H9 (cell line): ENCODE measurements at regions not wholly inside any gene's neighbourhood (a gene's known extent, or its start where the extent isn't known, plus 50 kb on each side); places are given as distances from the start of the nearest gene placed in this dataset.

Source experiments
- DNase-seq: peaks from one replicate; pipeline ENCODE4 v3.0.0-alpha.2; 2017
- H2AFZ ChIP-seq: one replicate; pipeline ENCODE4 v1.6.1; 2013; ENCODE audit warnings: mild to moderate bottlenecking, low read length, control low read depth, moderate library complexity
- H2AK5ac ChIP-seq: 2 replicates; pipeline ENCODE4 v1.6.1; 2013; ENCODE audit warnings: low read length, control low read depth, mixed read lengths; ENCODE audit not compliant: insufficient read length
- H2BK120ac ChIP-seq: one replicate; pipeline ENCODE4 v1.6.1; 2013; ENCODE audit warnings: low read depth, mild to moderate bottlenecking, low read length, control low read depth, inconsistent platforms; ENCODE audit not compliant: poor library complexity, severe bottlenecking
- H2BK12ac ChIP-seq: 2 replicates; pipeline ENCODE4 v1.6.1; 2013; ENCODE audit warnings: low read length, control low read depth, mixed read lengths, low read depth; ENCODE audit not compliant: insufficient read length
- H2BK15ac ChIP-seq: 2 replicates; pipeline ENCODE4 v1.6.1; 2013; ENCODE audit warnings: low read depth, low read length, control low read depth
- H2BK20ac ChIP-seq: one replicate; pipeline ENCODE4 v1.6.1; 2013; ENCODE audit warnings: low read depth, mild to moderate bottlenecking, low read length, control low read depth, inconsistent platforms; ENCODE audit not compliant: poor library complexity, severe bottlenecking
- H2BK5ac ChIP-seq: 2 replicates; pipeline ENCODE4 v1.6.1; 2013; ENCODE audit warnings: low read length, control low read depth, mixed read lengths; ENCODE audit not compliant: insufficient read length
- H3K14ac ChIP-seq: 2 replicates; pipeline ENCODE4 v1.6.1; 2013; ENCODE audit warnings: low read length, control low read depth; ENCODE audit not compliant: insufficient read depth
- H3K18ac ChIP-seq: 2 replicates; pipeline ENCODE4 v1.6.1; 2013; ENCODE audit warnings: low read depth, mild to moderate bottlenecking, mixed read lengths, low read length, control low read depth; ENCODE audit not compliant: insufficient read length
- H3K23ac ChIP-seq: 2 replicates; pipeline ENCODE4 v1.6.1; 2013; ENCODE audit warnings: low read length, control low read depth, mixed read lengths, low read depth; ENCODE audit not compliant: insufficient read length
- H3K23me2 ChIP-seq: 2 replicates; pipeline ENCODE4 v1.6.1; 2013; ENCODE audit warnings: low read depth, mild to moderate bottlenecking, mixed read lengths, low read length, control low read depth; ENCODE audit not compliant: insufficient read length, poor library complexity, severe bottlenecking
- H3K27ac ChIP-seq: 2 replicates; pipeline ENCODE4 v1.5.1; 2013; ENCODE audit warnings: low read length, control low read depth, mixed read lengths, low read depth; ENCODE audit not compliant: insufficient read length
- H3K27me3 ChIP-seq: 2 replicates; pipeline ENCODE4 v1.6.1; 2013; ENCODE audit warnings: low read length, control low read depth, inconsistent platforms; ENCODE audit not compliant: insufficient read depth
- H3K4ac ChIP-seq: 2 replicates; pipeline ENCODE4 v1.6.1; 2013; ENCODE audit warnings: low read depth, mild to moderate bottlenecking, control low read depth, inconsistent platforms, low read length, moderate library complexity
- H3K4me1 ChIP-seq: 2 replicates; pipeline ENCODE4 v1.6.1; 2013; ENCODE audit warnings: low read length, control low read depth, inconsistent platforms; ENCODE audit not compliant: insufficient read depth
- H3K4me2 ChIP-seq: 2 replicates; pipeline ENCODE4 v1.6.1; 2013; ENCODE audit warnings: low read length, control low read depth, mixed read lengths; ENCODE audit not compliant: insufficient read length, insufficient read depth
- H3K56ac ChIP-seq: 2 replicates; pipeline ENCODE4 v1.6.1; 2013; ENCODE audit warnings: low read depth, mild to moderate bottlenecking, mixed read lengths, low read length, control low read depth; ENCODE audit not compliant: insufficient read length
- H3K79me1 ChIP-seq: 2 replicates; pipeline ENCODE4 v1.6.1; 2013; ENCODE audit warnings: low read depth, mild to moderate bottlenecking, moderate library complexity, low read length, control low read depth, inconsistent platforms; ENCODE audit not compliant: insufficient read depth, poor library complexity, severe bottlenecking
- H3K79me2 ChIP-seq: 2 replicates; pipeline ENCODE4 v1.6.1; 2013; ENCODE audit warnings: low read length, control low read depth, inconsistent platforms; ENCODE audit not compliant: insufficient read depth
- H3K9ac ChIP-seq: 2 replicates; pipeline ENCODE4 v1.6.1; 2013; ENCODE audit warnings: low read length, control low read depth, mixed read lengths; ENCODE audit not compliant: insufficient read length; ENCODE audit errors: extremely low read depth
- H3K9me3 ChIP-seq: one replicate; pipeline ENCODE4 v1.6.1; 2013; ENCODE audit warnings: low read depth, low read length, inconsistent platforms; ENCODE audit not compliant: control insufficient read depth
- H3T11ph ChIP-seq: one replicate; pipeline ENCODE4 v1.6.1; 2013; ENCODE audit warnings: mild to moderate bottlenecking, low read length, control low read depth, inconsistent platforms
- H4K20me1 ChIP-seq: one replicate; pipeline ENCODE4 v1.6.1; 2013; ENCODE audit not compliant: control insufficient read depth, insufficient read length, insufficient read depth
- H4K5ac ChIP-seq: 2 replicates; pipeline ENCODE4 v1.6.1; 2013; ENCODE audit warnings: low read depth, mild to moderate bottlenecking, mixed read lengths, low read length, control low read depth; ENCODE audit not compliant: insufficient read length
- H4K8ac ChIP-seq: replicated peaks from 2 replicates; pipeline ENCODE4 v1.6.1; 2013; ENCODE audit warnings: low read length, control low read depth, mixed read lengths, low read depth; ENCODE audit not compliant: insufficient read length
- H4K91ac ChIP-seq: 2 replicates; pipeline ENCODE4 v1.6.1; 2013; ENCODE audit warnings: low read depth, mild to moderate bottlenecking, moderate library complexity, mixed read lengths, low read length, control low read depth; ENCODE audit not compliant: insufficient read length
- H3K27ac Mint-ChIP-seq, 3 experiments: 2 replicates in 2 of 3; 3 replicates in 1 of 3; pipeline ENCODE4 v1.8.0; 2020 to 2021; ENCODE audit warnings: mixed read lengths in 3 of 3, mild to moderate bottlenecking in 1 of 3, moderate library complexity in 1 of 3
- H3K27me3 Mint-ChIP-seq: 2 replicates; pipeline ENCODE4 v1.8.0; 2021; ENCODE audit warnings: low read depth, mild to moderate bottlenecking, moderate library complexity, mixed read lengths
- H3K36me3 Mint-ChIP-seq, 3 experiments: 2 replicates in 2 of 3; 3 replicates in 1 of 3; pipeline ENCODE4 v1.8.0; 2020 to 2021; ENCODE audit warnings: low read depth in 3 of 3, mixed read lengths in 3 of 3; ENCODE audit not compliant: insufficient read depth in 1 of 3
- H3K4me1 Mint-ChIP-seq, 2 experiments: 2 replicates each; pipeline ENCODE4 v1.8.0; 2020; ENCODE audit warnings: mixed read lengths in 2 of 2
- H3K4me3 Mint-ChIP-seq, 2 experiments: 2 replicates in 1 of 2; 3 replicates in 1 of 2; pipeline ENCODE4 v1.8.0; 2020 to 2021; ENCODE audit warnings: mild to moderate bottlenecking in 2 of 2, mixed read lengths in 2 of 2, moderate library complexity in 1 of 2
- H3K9me3 Mint-ChIP-seq, 2 experiments: 2 replicates in 1 of 2; 3 replicates in 1 of 2; pipeline ENCODE4 v1.8.0; 2020; ENCODE audit warnings: mild to moderate bottlenecking in 2 of 2, mixed read lengths in 2 of 2, moderate library complexity in 1 of 2
- WGBS: extraction: QIAGEN DNeasy Blood & Tissue Kit; methylation state at CpG from one replicate; pipeline ENCODE4 v1.1.7; 2013; ENCODE audit warnings: missing lambda C conversion rate, low lambda C conversion rate, mixed read lengths; ENCODE audit not compliant: insufficient read length; ENCODE audit errors: extremely low coverage; 5-methylcytosine and 5-hydroxymethylcytosine counted together
- TF ChIP-seq, protein P1 (sequence below): fragments of 200-600 bp; sonication (generic); conservative IDR thresholded peaks from 3 replicates; pipeline ENCODE4 v1.8.0; 2021; ENCODE audit warnings: antibody characterized with exemption, mild to moderate bottlenecking

DNA sequence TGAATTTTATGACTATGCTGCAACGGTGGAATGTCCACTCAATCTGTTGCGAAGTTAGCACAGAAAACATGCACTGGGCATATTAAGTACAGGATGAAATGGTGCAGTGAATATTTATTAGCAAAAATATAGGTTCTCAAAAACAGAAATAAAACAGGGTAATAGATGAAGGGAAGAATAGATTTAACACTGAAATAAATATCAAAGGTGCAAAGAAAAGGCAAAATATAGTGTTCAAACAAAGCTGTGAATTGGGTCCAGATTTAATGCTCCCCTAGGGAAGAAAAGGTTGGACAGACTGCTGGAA is 435.2 kb upstream of the MGMT start:
- H3K27ac ChIP-seq = no peak overlapping the region
- H3K27ac Mint-ChIP-seq = no peak overlapping the region

More for the DNA sequence above, 435.2 kb upstream of the MGMT start:
- TF ChIP-seq, protein P1, sequence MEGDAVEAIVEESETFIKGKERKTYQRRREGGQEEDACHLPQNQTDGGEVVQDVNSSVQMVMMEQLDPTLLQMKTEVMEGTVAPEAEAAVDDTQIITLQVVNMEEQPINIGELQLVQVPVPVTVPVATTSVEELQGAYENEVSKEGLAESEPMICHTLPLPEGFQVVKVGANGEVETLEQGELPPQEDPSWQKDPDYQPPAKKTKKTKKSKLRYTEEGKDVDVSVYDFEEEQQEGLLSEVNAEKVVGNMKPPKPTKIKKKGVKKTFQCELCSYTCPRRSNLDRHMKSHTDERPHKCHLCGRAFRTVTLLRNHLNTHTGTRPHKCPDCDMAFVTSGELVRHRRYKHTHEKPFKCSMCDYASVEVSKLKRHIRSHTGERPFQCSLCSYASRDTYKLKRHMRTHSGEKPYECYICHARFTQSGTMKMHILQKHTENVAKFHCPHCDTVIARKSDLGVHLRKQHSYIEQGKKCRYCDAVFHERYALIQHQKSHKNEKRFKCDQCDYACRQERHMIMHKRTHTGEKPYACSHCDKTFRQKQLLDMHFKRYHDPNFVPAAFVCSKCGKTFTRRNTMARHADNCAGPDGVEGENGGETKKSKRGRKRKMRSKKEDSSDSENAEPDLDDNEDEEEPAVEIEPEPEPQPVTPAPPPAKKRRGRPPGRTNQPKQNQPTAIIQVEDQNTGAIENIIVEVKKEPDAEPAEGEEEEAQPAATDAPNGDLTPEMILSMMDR = no peak
- Histone ChIP-seq H4K20me1 (no peaks in the 10 kb centered on the region), H4K91ac (no peak overlapping the region), H2BK120ac (no peak overlapping the region), H4K8ac (no peak overlapping the region), H2BK15ac (no peak overlapping the region), H2BK20ac (no peak overlapping the region), H3K14ac (no peak overlapping the region), H4K5ac (no peak overlapping the region), H3K4ac (no peak overlapping the region), H3K27me3 (no peaks in the 10 kb centered on the region), H2AFZ (no peak overlapping the region), H3K18ac (no peak overlapping the region), H3K79me2 (no peaks in the 10 kb centered on the region), H2BK5ac (no peak overlapping the region), H3K4me1 (peaks cover 4% of the 10 kb centered on the region; the same call in 1 of the 2 replicates), H3T11ph (no peak overlapping the region), H3K23ac (no peak overlapping the region), H2AK5ac (no peak overlapping the region), H3K4me2 (no peak overlapping the region), H3K23me2 (no peaks in the 10 kb centered on the region), H3K79me1 (no peaks in the 10 kb centered on the region), H3K56ac (no peak overlapping the region), H2BK12ac (no peak overlapping the region), H3K9ac (no peak overlapping the region), H3K9me3 (no peaks in the 10 kb centered on the region)
- DNase-seq = no peak
- no peaks in the 10 kb centered on the region for H3K36me3 Mint-ChIP-seq
- WGBS = no CpG with 5 or more reads among the region's 2 CpGs
- no peak overlapping the region for H3K4me3 Mint-ChIP-seq
- no peaks in the 10 kb centered on the region; the same call in 1 of the 2 replicates for H3K27me3 Mint-ChIP-seq
- H3K9me3 Mint-ChIP-seq = no peaks in the 10 kb centered on the region
- peaks cover 27 to 28% of the 10 kb centered on the region in 2 experiments for H3K4me1 Mint-ChIP-seq
